ENCODE measurements at regions not wholly inside any gene's neighbourhood (a gene's known extent, or its start where the extent isn't known, plus 50 kb on each side); places are given as distances from the start of the nearest gene placed in this dataset.
A peak's percentile ranks its signal among the peaks of the same experiment; 100 is the strongest.

GRCh38 chr4:177227636-177228035 lies 82.0 kb upstream of the NEIL3 start:
- no peak for ATAC-seq

GRCh38 chr4:177228599-177228998 lies 81.1 kb upstream of the NEIL3 start:
- Mint-ChIP-seq H3K9me3 (peaks cover 0 to 4% of the 10 kb centered on the region in 2 donors), H3K4me3 (peak overlapping the region; percentile 61), H3K36me3 (no peaks in the 10 kb centered on the region), H3K27me3 (ENCODE audit: low read depth in 2 of 2) (no peaks in the 10 kb centered on the region), H3K4me1 (peaks cover 4 to 5% of the 10 kb centered on the region in 2 donors), H3K27ac (no peak overlapping the region)
- no peak for DNase-seq
- H3K4me3 ChIP-seq (ENCODE audit: low read length), result no peak overlapping the region
- ATAC-seq, result no peak
- no peaks in the 10 kb centered on the region for H3K27me3 ChIP-seq (ENCODE audit: control insufficient read depth, insufficient read depth, low read length)
- TF ChIP-seq, protein P1, sequence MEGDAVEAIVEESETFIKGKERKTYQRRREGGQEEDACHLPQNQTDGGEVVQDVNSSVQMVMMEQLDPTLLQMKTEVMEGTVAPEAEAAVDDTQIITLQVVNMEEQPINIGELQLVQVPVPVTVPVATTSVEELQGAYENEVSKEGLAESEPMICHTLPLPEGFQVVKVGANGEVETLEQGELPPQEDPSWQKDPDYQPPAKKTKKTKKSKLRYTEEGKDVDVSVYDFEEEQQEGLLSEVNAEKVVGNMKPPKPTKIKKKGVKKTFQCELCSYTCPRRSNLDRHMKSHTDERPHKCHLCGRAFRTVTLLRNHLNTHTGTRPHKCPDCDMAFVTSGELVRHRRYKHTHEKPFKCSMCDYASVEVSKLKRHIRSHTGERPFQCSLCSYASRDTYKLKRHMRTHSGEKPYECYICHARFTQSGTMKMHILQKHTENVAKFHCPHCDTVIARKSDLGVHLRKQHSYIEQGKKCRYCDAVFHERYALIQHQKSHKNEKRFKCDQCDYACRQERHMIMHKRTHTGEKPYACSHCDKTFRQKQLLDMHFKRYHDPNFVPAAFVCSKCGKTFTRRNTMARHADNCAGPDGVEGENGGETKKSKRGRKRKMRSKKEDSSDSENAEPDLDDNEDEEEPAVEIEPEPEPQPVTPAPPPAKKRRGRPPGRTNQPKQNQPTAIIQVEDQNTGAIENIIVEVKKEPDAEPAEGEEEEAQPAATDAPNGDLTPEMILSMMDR (IDR thresholded peaks at IDR 0.05), result no peak
- H3K27ac ChIP-seq (ENCODE audit: low read length), result no peak overlapping the region
- WGBS (ENCODE audit: insufficient coverage), result 93% methylated on average over 4 of the region's 4 CpGs
- H3K36me3 ChIP-seq (ENCODE audit: control insufficient read depth, insufficient read depth, low read length), result no peaks in the 10 kb centered on the region
- no peaks in the 10 kb centered on the region for H3K4me1 ChIP-seq (ENCODE audit: control insufficient read depth, insufficient read depth, low read length)
- H3K9me3 ChIP-seq (ENCODE audit: control insufficient read depth, insufficient read depth, low read length), result no peaks in the 10 kb centered on the region
- intact Hi-C loops (cut with micrococcal nuclease), result no loop called here

More at GRCh38 chr4:177227636-177228035, 82.0 kb upstream of the NEIL3 start:
- intact Hi-C loops (cut with micrococcal nuclease), result no loop called here
- Mint-ChIP-seq H3K4me1 (peaks cover 4 to 5% of the 10 kb centered on the region in 2 donors), H3K9me3 (peaks cover 0 to 4% of the 10 kb centered on the region in 2 donors), H3K27ac (no peak overlapping the region), H3K27me3 (ENCODE audit: low read depth in 2 of 2) (no peaks in the 10 kb centered on the region), H3K4me3 (no peak overlapping the region), H3K36me3 (no peaks in the 10 kb centered on the region)
- H3K9me3 ChIP-seq (ENCODE audit: control insufficient read depth, insufficient read depth, low read length), result no peaks in the 10 kb centered on the region
- TF ChIP-seq, protein P1 (IDR thresholded peaks at IDR 0.05), result no peak
- H3K27ac ChIP-seq (ENCODE audit: low read length), result no peak overlapping the region
- H3K36me3 ChIP-seq (ENCODE audit: control insufficient read depth, insufficient read depth, low read length), result no peaks in the 10 kb centered on the region
- no peaks in the 10 kb centered on the region for H3K4me1 ChIP-seq (ENCODE audit: control insufficient read depth, insufficient read depth, low read length)
- 94% methylated on average over 21 of the region's 21 CpGs for WGBS (ENCODE audit: insufficient coverage)
- no peak for DNase-seq
- no peak overlapping the region for H3K4me3 ChIP-seq (ENCODE audit: low read length)
- no peaks in the 10 kb centered on the region for H3K27me3 ChIP-seq (ENCODE audit: control insufficient read depth, insufficient read depth, low read length)

- TF ChIP-seq, protein P1 (IDR thresholded peaks at IDR 0.05), result no peak
- Mint-ChIP-seq H3K36me3 (no peaks in the 10 kb centered on the region), H3K4me3 (peak overlapping the region; percentile 61), H3K27me3 (ENCODE audit: low read depth in 2 of 2) (no peaks in the 10 kb centered on the region), H3K27ac (peak overlapping the region in 1 of 2 donors; percentile 55), H3K4me1 (peaks cover 4 to 5% of the 10 kb centered on the region in 2 donors), H3K9me3 (peaks cover 0 to 4% of the 10 kb centered on the region in 2 donors)
- peak in 1 of 3 donors; percentile 40 for ATAC-seq
- H3K36me3 ChIP-seq (ENCODE audit: control insufficient read depth, insufficient read depth, low read length), result no peaks in the 10 kb centered on the region
- H3K27me3 ChIP-seq (ENCODE audit: control insufficient read depth, insufficient read depth, low read length), result no peaks in the 10 kb centered on the region
- intact Hi-C loops (cut with micrococcal nuclease), result no loop called here
- no peaks in the 10 kb centered on the region for H3K4me1 ChIP-seq (ENCODE audit: control insufficient read depth, insufficient read depth, low read length)
- 34% methylated on average over 5 of the region's 7 CpGs for WGBS (ENCODE audit: insufficient coverage)
- no peaks in the 10 kb centered on the region for H3K9me3 ChIP-seq (ENCODE audit: control insufficient read depth, insufficient read depth, low read length)
- DNase-seq, result peak in 1 of 2 donors; percentile 4
- H3K4me3 ChIP-seq (ENCODE audit: low read length), result peak overlapping the region; percentile 23
- no peak overlapping the region for H3K27ac ChIP-seq (ENCODE audit: low read length)
Measured at GRCh38 chr4:177229331-177229730, 80.3 kb upstream of the NEIL3 start.

DNA sequence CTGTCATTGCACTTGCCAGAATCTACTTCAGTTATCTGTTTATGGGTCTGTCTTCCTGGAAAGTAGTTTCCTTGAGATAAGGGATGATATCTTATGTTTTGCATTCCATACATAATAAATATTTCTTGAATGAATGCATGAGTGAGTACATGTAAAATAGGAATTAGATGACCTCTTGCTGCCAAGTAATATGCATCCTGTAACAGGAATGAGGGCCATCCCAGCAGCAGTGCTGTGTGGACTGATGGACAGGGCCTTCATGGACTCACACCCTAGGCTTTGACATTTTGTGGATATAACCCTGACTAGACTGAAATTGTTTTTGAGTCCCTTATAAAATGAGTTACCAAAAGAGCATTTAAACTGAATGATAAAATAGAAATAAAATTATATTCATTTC lies 77.2 kb upstream of the NEIL3 start:
- H3K4me3 Mint-ChIP-seq, result no peak overlapping the region
- DNase-seq (no peak), ATAC-seq (no peak)
- no peaks in the 10 kb centered on the region for H3K9me3 Mint-ChIP-seq
- no peak overlapping the region for H3K27ac Mint-ChIP-seq
- Histone ChIP-seq H3K4me1 (ENCODE audit: control insufficient read depth, insufficient read depth, low read length) (no peaks in the 10 kb centered on the region), H3K36me3 (ENCODE audit: control insufficient read depth, insufficient read depth, low read length) (no peaks in the 10 kb centered on the region), H3K4me3 (ENCODE audit: low read length) (no peak overlapping the region), H3K27ac (ENCODE audit: low read length) (no peak overlapping the region), H3K9me3 (ENCODE audit: control insufficient read depth, insufficient read depth, low read length) (no peaks in the 10 kb centered on the region), H3K27me3 (ENCODE audit: control insufficient read depth, insufficient read depth, low read length) (no peaks in the 10 kb centered on the region)
- H3K36me3 Mint-ChIP-seq, result no peaks in the 10 kb centered on the region
- intact Hi-C loops (cut with micrococcal nuclease), result no loop called here
- H3K4me1 Mint-ChIP-seq, result peaks cover 4 to 5% of the 10 kb centered on the region in 2 donors
- TF ChIP-seq, protein P1 (IDR thresholded peaks at IDR 0.05), result no peak
- no peaks in the 10 kb centered on the region for H3K27me3 Mint-ChIP-seq (ENCODE audit: low read depth in 2 of 2)

All from natural killer cell (primary cell).